Esophagus (tissue), 2 donors: ENCODE measurements at regions not wholly inside any gene's neighbourhood (a gene's known extent, or its start where the extent isn't known, plus 50 kb on each side); places are given as distances from the start of the nearest gene placed in this dataset.

Experiments
- H3K27ac ChIP-seq, 2 donors: one replicate each; pipeline ENCODE4 v1.5.1; 2013; ENCODE audit warnings: low read depth in 2 of 2, mild to moderate bottlenecking in 2 of 2, inconsistent platforms in 1 of 2, low read length in 1 of 2, moderate library complexity in 1 of 2
- H3K27me3 ChIP-seq, 2 donors: one replicate each; pipeline ENCODE4 v1.6.1; 2013; ENCODE audit warnings: low read length in 2 of 2, control low read depth in 1 of 2, mild to moderate bottlenecking in 1 of 2; ENCODE audit not compliant: insufficient read depth in 2 of 2, control insufficient read depth in 1 of 2
- H3K36me3 ChIP-seq, 2 donors: one replicate each; pipeline ENCODE4 v1.6.1; 2013; ENCODE audit warnings: low read length in 1 of 2; ENCODE audit not compliant: control insufficient read depth in 2 of 2, insufficient read depth in 2 of 2
- H3K4me1 ChIP-seq, 2 donors: one replicate each; pipeline ENCODE4 v1.6.1; 2013; ENCODE audit warnings: low read length in 1 of 2; ENCODE audit not compliant: control insufficient read depth in 2 of 2, insufficient read depth in 2 of 2
- H3K4me3 ChIP-seq, 2 donors: one replicate each; pipeline ENCODE4 v1.5.1; 2013; ENCODE audit warnings: low read length in 2 of 2, mild to moderate bottlenecking in 2 of 2, low read depth in 1 of 2, moderate library complexity in 1 of 2
- H3K9me3 ChIP-seq, 2 donors: one replicate each; pipeline ENCODE4 v1.6.1; 2013; ENCODE audit warnings: mild to moderate bottlenecking in 2 of 2, low read depth in 1 of 2, low read length in 1 of 2, moderate library complexity in 1 of 2; ENCODE audit not compliant: control insufficient read depth in 2 of 2, insufficient read depth in 1 of 2
- WGBS, 2 donors: extraction: QIAGEN DNeasy Blood & Tissue Kit; methylation state at CpG; one replicate each; pipeline ENCODE4 v1.1.7; 2013; 5-methylcytosine and 5-hydroxymethylcytosine counted together
- donor health status: healthy with polysubstance abuse.
- donor health status: Bipolar disorder and iron deficiency.

GRCh38 chr9:105950894-105951293 lies 256.6 kb downstream of the TMEM38B start:
- Histone ChIP-seq H3K27me3 (no peaks in the 10 kb centered on the region), H3K9me3 (peaks cover 0 to 4% of the 10 kb centered on the region in 2 donors), H3K27ac (no peak overlapping the region), H3K36me3 (no peaks in the 10 kb centered on the region), H3K4me1 (no peaks in the 10 kb centered on the region), H3K4me3 (no peak overlapping the region)
- 75 to 80% methylated on average over 1 of the region's 1 CpG for WGBS, 2 donors

DNA sequence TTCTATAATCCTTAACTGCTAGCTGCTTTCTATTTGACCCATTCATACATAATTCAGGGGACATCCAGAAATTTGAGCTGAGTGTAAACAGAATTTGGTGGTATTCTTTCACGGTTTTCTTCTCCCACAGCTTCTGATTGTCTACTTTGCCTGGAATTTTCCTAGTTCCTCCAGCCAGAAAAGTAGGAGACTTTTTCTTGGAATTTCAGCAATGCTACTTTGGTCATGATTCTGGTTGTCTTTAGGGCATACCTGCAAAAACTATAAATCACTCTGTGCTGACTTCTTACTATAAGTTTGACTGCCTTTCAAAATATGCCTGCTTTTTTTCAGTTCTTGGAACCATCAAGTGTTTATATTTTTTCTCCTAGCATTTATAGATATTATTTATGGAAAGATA lies 260.2 kb downstream of the TMEM38B start:
- H3K27me3 ChIP-seq, result no peaks in the 10 kb centered on the region
- H3K9me3 ChIP-seq, result peaks cover 0 to 4% of the 10 kb centered on the region in 2 donors
- no peaks in the 10 kb centered on the region for H3K36me3 ChIP-seq
- no peaks in the 10 kb centered on the region for H3K4me1 ChIP-seq
- H3K4me3 ChIP-seq, result no peak overlapping the region
- H3K27ac ChIP-seq, result no peak overlapping the region
- 61 to 62% methylated on average over 1 of the region's 1 CpG for WGBS, 2 donors

DNA sequence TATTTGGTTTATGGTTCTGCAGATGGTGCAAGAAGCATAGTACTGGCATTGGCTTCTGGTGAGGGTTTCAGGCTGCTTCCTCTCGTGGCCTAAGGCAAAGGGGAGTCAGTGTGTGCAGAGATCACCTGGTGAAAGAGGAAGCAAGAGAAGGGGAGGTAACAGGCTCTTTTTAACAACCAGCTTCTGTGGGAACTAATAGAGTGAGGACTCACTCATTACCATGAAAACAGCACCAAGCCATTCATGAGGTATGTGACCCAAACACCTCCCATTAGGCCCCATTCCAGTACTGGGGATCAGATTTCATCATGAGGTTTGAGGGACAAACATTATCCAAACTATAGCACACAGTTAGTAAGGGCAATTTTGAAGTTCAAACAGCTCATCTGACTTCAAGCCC lies 263.5 kb downstream of the TMEM38B start:
- no peaks in the 10 kb centered on the region for H3K27me3 ChIP-seq
- no peaks in the 10 kb centered on the region for H3K4me1 ChIP-seq
- H3K4me3 ChIP-seq, result no peak overlapping the region
- 42 to 44% methylated on average over 1 of the region's 1 CpG for WGBS, 2 donors
- no peaks in the 10 kb centered on the region for H3K36me3 ChIP-seq
- H3K9me3 ChIP-seq, result no peaks in the 10 kb centered on the region
- H3K27ac ChIP-seq, result no peak overlapping the region

- no peaks in the 10 kb centered on the region for H3K36me3 ChIP-seq
- 69 to 80% methylated on average over 3 of the region's 3 CpGs for WGBS, 2 donors
- no peaks in the 10 kb centered on the region for H3K4me1 ChIP-seq
- H3K4me3 ChIP-seq, result no peak overlapping the region
- H3K27ac ChIP-seq, result no peak overlapping the region
- no peaks in the 10 kb centered on the region for H3K27me3 ChIP-seq
- no peaks in the 10 kb centered on the region for H3K9me3 ChIP-seq
These were observed 264.2 kb downstream of the TMEM38B start for GRCh38 chr9:105958587-105958986.

- Histone ChIP-seq H3K36me3 (no peaks in the 10 kb centered on the region), H3K4me3 (no peak overlapping the region), H3K27me3 (no peaks in the 10 kb centered on the region), H3K4me1 (no peaks in the 10 kb centered on the region), H3K9me3 (no peaks in the 10 kb centered on the region), H3K27ac (no peak overlapping the region)
- 57 to 60% methylated on average over 3 of the region's 3 CpGs for WGBS, 2 donors
These were observed 265.2 kb downstream of the TMEM38B start for GRCh38 chr9:105959531-105959930.

- Histone ChIP-seq H3K4me1 (no peaks in the 10 kb centered on the region), H3K36me3 (no peaks in the 10 kb centered on the region)
- WGBS, 2 donors, result 63 to 73% methylated on average over 4 of the region's 4 CpGs
These were observed 269.2 kb downstream of the TMEM38B start for GRCh38 chr9:105963343-105964099.

DNA sequence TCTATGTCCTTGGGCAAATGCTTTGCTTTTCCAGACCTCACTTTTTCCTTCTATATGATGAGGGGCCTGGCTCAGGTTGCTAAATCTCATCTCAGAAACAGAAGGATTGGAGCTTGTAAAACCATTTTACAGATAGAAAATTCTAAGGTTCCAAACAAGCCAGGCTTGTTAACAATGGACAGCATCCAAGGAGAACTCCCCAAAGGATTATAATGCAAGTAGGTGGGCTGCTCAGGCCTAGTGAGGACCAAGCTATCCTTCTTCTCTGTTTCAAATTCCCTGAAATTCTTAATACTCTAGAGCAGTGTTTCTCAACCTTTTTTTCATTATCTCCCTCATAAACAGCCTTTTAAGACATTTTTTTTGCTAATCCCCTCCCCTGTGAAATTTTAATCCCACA lies 269.8 kb downstream of the TMEM38B start:
- Histone ChIP-seq H3K36me3 (no peaks in the 10 kb centered on the region), H3K27me3 (no peaks in the 10 kb centered on the region), H3K9me3 (no peaks in the 10 kb centered on the region), H3K4me1 (no peaks in the 10 kb centered on the region), H3K27ac (no peak overlapping the region), H3K4me3 (no peak overlapping the region)

More at GRCh38 chr9:105963343-105964099, 269.2 kb downstream of the TMEM38B start:
- no peaks in the 10 kb centered on the region for H3K27me3 ChIP-seq
- no peak overlapping the region for H3K4me3 ChIP-seq
- H3K9me3 ChIP-seq, result no peaks in the 10 kb centered on the region
- H3K27ac ChIP-seq, result no peak overlapping the region

DNA sequence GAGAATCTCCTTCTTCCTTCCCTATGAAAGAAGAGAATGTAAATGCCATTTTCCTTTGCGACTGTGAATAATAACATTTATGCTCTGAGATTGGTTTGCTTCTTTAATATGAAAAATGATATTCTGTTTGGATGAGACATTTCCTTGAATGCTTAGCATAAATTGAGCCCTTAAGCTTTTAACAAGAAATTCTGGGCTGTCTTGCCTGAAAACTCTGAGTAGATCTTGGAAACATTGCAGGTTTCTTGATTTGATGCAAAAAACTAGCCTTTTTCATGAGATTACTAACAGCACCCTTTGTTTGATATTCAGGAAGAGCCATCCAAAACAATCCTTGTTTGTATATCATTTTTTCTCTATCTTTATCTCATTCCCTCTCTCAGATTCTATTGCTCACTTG lies 272.5 kb downstream of the TMEM38B start:
- WGBS, 2 donors, result 67 to 72% methylated on average over 1 of the region's 1 CpG
- H3K9me3 ChIP-seq, result no peaks in the 10 kb centered on the region
- H3K27ac ChIP-seq, result no peak overlapping the region
- no peaks in the 10 kb centered on the region for H3K36me3 ChIP-seq
- no peaks in the 10 kb centered on the region for H3K4me1 ChIP-seq
- H3K4me3 ChIP-seq, result no peak overlapping the region
- no peaks in the 10 kb centered on the region for H3K27me3 ChIP-seq

DNA sequence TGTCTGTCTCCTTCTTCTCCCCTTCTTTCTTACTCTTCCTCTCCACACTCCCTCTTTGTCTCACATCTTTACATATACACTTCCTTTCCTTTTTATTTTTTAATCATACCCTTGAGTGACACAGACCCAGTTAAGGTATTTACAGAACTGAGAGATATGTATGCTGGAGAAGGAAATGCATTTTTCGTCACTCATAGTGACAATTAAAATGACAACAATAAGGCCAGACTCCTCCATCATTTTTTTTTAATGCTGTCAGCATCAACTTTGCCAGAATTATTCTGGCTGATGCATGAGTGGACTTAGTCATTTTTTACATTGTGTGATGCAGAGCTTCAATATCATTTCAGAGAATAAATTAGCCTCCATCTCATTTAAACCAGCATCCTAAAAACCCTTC lies 272.9 kb downstream of the TMEM38B start:
- Histone ChIP-seq H3K4me1 (no peaks in the 10 kb centered on the region), H3K27ac (no peak overlapping the region), H3K27me3 (no peaks in the 10 kb centered on the region), H3K36me3 (no peaks in the 10 kb centered on the region), H3K9me3 (no peaks in the 10 kb centered on the region), H3K4me3 (no peak overlapping the region)
- 53 to 61% methylated on average over 1 of the region's 1 CpG for WGBS, 2 donors

DNA sequence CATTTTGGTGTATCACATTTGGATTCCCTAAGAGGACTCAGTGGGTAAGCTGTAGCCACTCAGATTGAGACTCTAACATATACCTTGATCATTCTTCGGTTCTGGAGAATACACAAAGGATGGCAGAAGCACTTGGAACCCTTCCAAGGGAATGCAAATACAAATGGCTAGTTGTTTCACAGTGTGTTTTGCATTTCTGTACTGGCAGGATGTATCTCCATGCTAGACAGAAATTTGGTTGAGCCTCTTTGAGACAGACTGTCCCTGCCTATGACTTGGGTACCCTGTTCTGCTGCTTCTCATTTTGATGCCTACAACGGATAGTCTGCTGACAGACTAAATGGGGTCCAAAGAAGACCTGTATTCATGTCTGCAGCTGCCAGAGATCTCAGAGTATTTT lies 273.5 kb downstream of the TMEM38B start:
- Histone ChIP-seq H3K9me3 (no peaks in the 10 kb centered on the region), H3K4me3 (no peak overlapping the region)
- WGBS, 2 donors, result 53 to 61% methylated on average over 2 of the region's 2 CpGs

More for the DNA sequence above, 273.5 kb downstream of the TMEM38B start:
- Histone ChIP-seq H3K27ac (no peak overlapping the region), H3K36me3 (no peaks in the 10 kb centered on the region), H3K4me1 (no peaks in the 10 kb centered on the region), H3K27me3 (no peaks in the 10 kb centered on the region)
